ENCODE measurements at regions not wholly inside any gene's neighbourhood (a gene's known extent, or its start where the extent isn't known, plus 50 kb on each side); places are given as distances from the start of the nearest gene placed in this dataset.
"Not testable (repeated sequence)": the region's sequence is repeated elsewhere in the genome, so short reads cannot be mapped to it uniquely, and the experiment has no call there.

DNA sequence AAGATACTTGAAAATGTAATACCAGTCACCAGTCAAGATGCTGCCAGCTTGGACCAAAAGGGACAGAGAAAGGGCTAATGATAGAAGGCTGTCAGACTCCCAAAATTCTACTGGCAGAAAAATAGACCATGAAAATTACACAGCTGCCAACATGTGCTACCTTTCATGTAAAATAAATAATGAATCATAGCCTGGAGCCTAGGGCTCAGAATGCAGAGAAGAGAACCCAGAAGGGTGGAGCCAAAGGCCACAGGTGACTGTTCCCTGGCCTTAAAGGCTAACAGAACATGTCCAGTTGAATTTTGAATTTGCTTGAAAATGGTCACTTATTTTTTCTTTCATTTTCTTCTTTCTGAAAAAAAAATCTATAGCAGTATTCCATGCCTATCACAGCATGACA is 1827.0 kb upstream of the MIR17HG start:
- Histone ChIP-seq H2AFZ (ENCODE audit: low read length) (no peak overlapping the region), H3K9me3 (ENCODE audit: low read length) (no peaks in the 10 kb centered on the region), H3K9ac (ENCODE audit: low read length) (no peak overlapping the region), H3K36me3 (ENCODE audit: low read depth, low read length) (no peaks in the 10 kb centered on the region), H3K79me2 (ENCODE audit: low read length) (no peaks in the 10 kb centered on the region), H3F3A (ENCODE audit: low read length, unreplicated experiment) (no peaks in the 10 kb centered on the region), H3K27ac (ENCODE audit: low read length) (no peak overlapping the region), H3K9me2 (replicated peaks; ENCODE audit: low read length) (no peaks in the 10 kb centered on the region), H3K4me3 (ENCODE audit: low read length) (no peak overlapping the region), H4K20me1 (ENCODE audit: low read length) (no peaks in the 10 kb centered on the region), H3K4me1 (ENCODE audit: insufficient read depth, low read length) (peaks cover 9% of the 10 kb centered on the region), H3K27me3 (ENCODE audit: low read length) (no peaks in the 10 kb centered on the region), H3K4me2 (ENCODE audit: low read length) (no peak overlapping the region)
- ATAC-seq (peak; percentile 82), DNase-seq (peak; percentile 64)
- ChIA-PET CTCF (no interaction called here), POLR2A (ENCODE audit: unreplicated experiment) (no interaction called here)
- intact Hi-C loops (cut with micrococcal nuclease): no loop called here
- no TSS peak for BruUV-seq (replicated peaks)
- no peak for TF ChIP-seq EZH2phosphoT487 (IDR thresholded peaks at IDR 0.05; ENCODE audit: borderline replicate concordance, low read length)
- no peak for TF ChIP-seq EZH2 (IDR thresholded peaks at IDR 0.05; ENCODE audit: low read length, unreplicated experiment)
- TF ChIP-seq, protein P1, sequence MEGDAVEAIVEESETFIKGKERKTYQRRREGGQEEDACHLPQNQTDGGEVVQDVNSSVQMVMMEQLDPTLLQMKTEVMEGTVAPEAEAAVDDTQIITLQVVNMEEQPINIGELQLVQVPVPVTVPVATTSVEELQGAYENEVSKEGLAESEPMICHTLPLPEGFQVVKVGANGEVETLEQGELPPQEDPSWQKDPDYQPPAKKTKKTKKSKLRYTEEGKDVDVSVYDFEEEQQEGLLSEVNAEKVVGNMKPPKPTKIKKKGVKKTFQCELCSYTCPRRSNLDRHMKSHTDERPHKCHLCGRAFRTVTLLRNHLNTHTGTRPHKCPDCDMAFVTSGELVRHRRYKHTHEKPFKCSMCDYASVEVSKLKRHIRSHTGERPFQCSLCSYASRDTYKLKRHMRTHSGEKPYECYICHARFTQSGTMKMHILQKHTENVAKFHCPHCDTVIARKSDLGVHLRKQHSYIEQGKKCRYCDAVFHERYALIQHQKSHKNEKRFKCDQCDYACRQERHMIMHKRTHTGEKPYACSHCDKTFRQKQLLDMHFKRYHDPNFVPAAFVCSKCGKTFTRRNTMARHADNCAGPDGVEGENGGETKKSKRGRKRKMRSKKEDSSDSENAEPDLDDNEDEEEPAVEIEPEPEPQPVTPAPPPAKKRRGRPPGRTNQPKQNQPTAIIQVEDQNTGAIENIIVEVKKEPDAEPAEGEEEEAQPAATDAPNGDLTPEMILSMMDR (conservative IDR thresholded peaks at IDR 0.05; ENCODE audit: low read depth, low read length): no peak

DNA sequence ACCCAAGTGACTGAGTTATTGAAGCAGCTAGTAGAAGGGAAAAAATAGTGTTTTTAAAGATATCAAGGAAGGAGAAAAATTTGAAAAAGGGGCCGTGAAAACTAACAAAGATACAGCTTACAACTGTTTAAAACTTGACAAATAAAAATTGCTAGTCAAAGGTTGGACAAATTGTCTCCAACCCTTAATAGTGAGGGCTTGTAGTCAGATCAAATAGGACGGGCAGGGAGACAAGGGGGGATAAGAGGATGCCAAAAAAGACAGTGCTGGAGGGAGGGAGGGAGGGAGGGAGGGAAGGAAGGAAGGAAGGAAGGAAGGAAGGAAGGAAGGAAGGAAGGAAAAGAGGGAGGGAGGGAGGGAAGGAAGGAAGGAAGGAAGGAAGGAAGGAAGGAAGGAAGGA is 1825.8 kb upstream of the MIR17HG start:
- H3K4me2 ChIP-seq (ENCODE audit: low read length); ATAC-seq; POLR2A ChIA-PET (ENCODE audit: unreplicated experiment); H3K9me2 ChIP-seq (replicated peaks; ENCODE audit: low read length); H3K4me1 ChIP-seq (ENCODE audit: insufficient read depth, low read length); DNase-seq; CTCF ChIA-PET; H4K20me1 ChIP-seq (ENCODE audit: low read length); H3K4me3 ChIP-seq (ENCODE audit: low read length); H3K27ac ChIP-seq (ENCODE audit: low read length); H3K79me2 ChIP-seq (ENCODE audit: low read length); H3F3A ChIP-seq (ENCODE audit: low read length, unreplicated experiment); H3K27me3 ChIP-seq (ENCODE audit: low read length); BruUV-seq (replicated peaks); H2AFZ ChIP-seq (ENCODE audit: low read length); H3K9me3 ChIP-seq (ENCODE audit: low read length); H3K9ac ChIP-seq (ENCODE audit: low read length); intact Hi-C loops (cut with micrococcal nuclease); H3K36me3 ChIP-seq (ENCODE audit: low read depth, low read length): not testable (repeated sequence)

DNA sequence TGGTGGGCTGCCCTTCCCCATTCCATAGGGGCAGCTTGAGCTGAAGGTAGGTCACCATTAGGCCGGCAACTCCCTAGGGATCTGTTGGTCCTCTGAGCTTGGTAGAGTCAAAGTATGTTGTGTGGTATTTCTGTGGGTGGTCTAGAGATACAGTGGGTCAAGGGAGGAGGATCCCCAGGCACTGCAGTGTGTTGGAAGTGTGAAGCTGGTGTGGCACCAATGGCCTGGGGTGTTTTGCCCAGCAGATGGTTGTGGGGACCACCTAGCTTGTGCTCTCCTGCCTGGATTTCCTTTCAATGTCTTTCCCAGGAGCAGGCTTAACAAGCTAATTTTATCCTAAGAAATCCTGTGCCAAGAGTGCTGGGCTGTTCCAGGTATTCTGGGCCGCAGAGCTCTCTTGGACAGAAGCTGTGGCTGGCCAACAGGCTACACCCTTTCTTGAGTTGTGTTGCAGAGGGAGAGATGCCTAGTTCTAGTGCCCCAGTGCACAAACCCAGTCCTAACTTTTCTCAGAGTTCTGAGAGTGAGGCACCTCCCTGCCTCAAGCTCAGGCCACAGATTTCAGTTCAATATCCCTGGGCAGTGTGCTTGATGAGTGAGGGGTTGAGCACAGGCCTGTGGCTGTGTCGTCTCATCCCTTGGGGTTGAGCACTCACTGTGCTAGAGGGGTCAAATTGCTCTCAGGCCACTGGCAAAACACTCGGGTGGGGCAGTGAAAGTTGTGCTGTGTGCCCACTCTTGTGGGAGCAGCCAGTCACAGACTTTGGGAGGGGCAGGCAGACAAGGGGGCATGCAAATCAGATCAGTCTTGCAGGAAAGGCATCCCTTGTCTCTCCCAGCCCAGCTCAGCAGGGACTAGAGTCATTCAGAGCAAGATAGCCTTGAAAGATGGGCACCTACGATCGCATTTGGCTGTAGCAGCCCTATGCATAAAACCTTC is 1806.1 kb upstream of the MIR17HG start:
- ATAC-seq: no peak
- no peaks in the 10 kb centered on the region for H3F3A ChIP-seq (ENCODE audit: low read length, unreplicated experiment)
- no peaks in the 10 kb centered on the region for H3K79me2 ChIP-seq (ENCODE audit: low read length)
- H3K27ac ChIP-seq (ENCODE audit: low read length): no peak overlapping the region
- TF ChIP-seq, protein P1 (conservative IDR thresholded peaks at IDR 0.05; ENCODE audit: low read depth, low read length): no peak
- no peak for TF ChIP-seq EZH2phosphoT487 (IDR thresholded peaks at IDR 0.05; ENCODE audit: borderline replicate concordance, low read length)
- no peak for TF ChIP-seq EZH2 (IDR thresholded peaks at IDR 0.05; ENCODE audit: low read length, unreplicated experiment)
- no peak overlapping the region for H3K4me3 ChIP-seq (ENCODE audit: low read length)
- no peak overlapping the region for H2AFZ ChIP-seq (ENCODE audit: low read length)
- no TSS peak for BruUV-seq (replicated peaks)
- no peaks in the 10 kb centered on the region for H3K36me3 ChIP-seq (ENCODE audit: low read depth, low read length)
- H3K9ac ChIP-seq (ENCODE audit: low read length): no peak overlapping the region
- no peaks in the 10 kb centered on the region for H4K20me1 ChIP-seq (ENCODE audit: low read length)
- CTCF ChIA-PET: no interaction called here
- no peak for DNase-seq
- no peaks in the 10 kb centered on the region for H3K4me1 ChIP-seq (ENCODE audit: insufficient read depth, low read length)
- POLR2A ChIA-PET (ENCODE audit: unreplicated experiment): no interaction called here
- intact Hi-C loops (cut with micrococcal nuclease): no loop called here
- no peaks in the 10 kb centered on the region for H3K27me3 ChIP-seq (ENCODE audit: low read length)
- no peaks in the 10 kb centered on the region for H3K9me2 ChIP-seq (replicated peaks; ENCODE audit: low read length)
- H3K4me2 ChIP-seq (ENCODE audit: low read length): no peak overlapping the region
- H3K9me3 ChIP-seq (ENCODE audit: low read length): no peaks in the 10 kb centered on the region
